Keratinocyte (primary cell): ENCODE measurements at regions not wholly inside any gene's neighbourhood (a gene's known extent, or its start where the extent isn't known, plus 50 kb on each side); places are given as distances from the start of the nearest gene placed in this dataset.

Experiments
- DNase-seq: peaks from one replicate; pipeline ENCODE4 v3.0.0-alpha.2; 2011; ENCODE audit warnings: low read depth, missing footprints, low spot score
- FAIRE-seq: peaks from 2 replicates; lab custom pipeline; 2011; peaks lifted over from hg19 to GRCh38; lab: Jason Lieb, UNC
- H2AFZ ChIP-seq: 2 replicates; pipeline ENCODE4 v1.6.0; 2012; ENCODE audit warnings: low read length, control low read depth, inconsistent platforms; ENCODE audit not compliant: control insufficient read depth
- H3K27ac ChIP-seq: 2 replicates; pipeline ENCODE4 v1.5.1; 2011; ENCODE audit warnings: low read length; ENCODE audit not compliant: control insufficient read depth, insufficient read depth
- H3K27me3 ChIP-seq: 3 replicates; pipeline ENCODE4 v1.6.0; 2011; ENCODE audit warnings: low read length; ENCODE audit not compliant: control insufficient read depth, insufficient read depth; ENCODE audit errors: extremely low read depth
- H3K36me3 ChIP-seq, 2 experiments: 2 replicates in 1 of 2; 3 replicates in 1 of 2; pipeline ENCODE4 v1.5.1; 2011; ENCODE audit warnings: low read length in 2 of 2, mild to moderate bottlenecking in 1 of 2; ENCODE audit not compliant: control insufficient read depth in 2 of 2, insufficient read depth in 2 of 2; ENCODE audit errors: extremely low read depth in 1 of 2
- H3K4me1 ChIP-seq: 3 replicates; pipeline ENCODE4 v1.5.1; 2011; ENCODE audit warnings: low read length; ENCODE audit not compliant: control insufficient read depth, insufficient read depth; ENCODE audit errors: extremely low read depth
- H3K4me2 ChIP-seq: 3 replicates; pipeline ENCODE4 v1.6.0; 2011; ENCODE audit warnings: low read depth, low read length; ENCODE audit not compliant: control insufficient read depth, insufficient read depth; ENCODE audit errors: extremely low read depth
- H3K4me3 ChIP-seq, 3 experiments: fragments of 200-600 bp in 1 of 3; sonication (generic) in 1 of 3; 2 replicates in 2 of 3; 3 replicates in 1 of 3; pipeline ENCODE4 v1.5.1; 2011 to 2016; ENCODE audit warnings: low read length in 3 of 3, mild to moderate bottlenecking in 3 of 3, control low read depth in 2 of 3, inconsistent platforms in 1 of 3, low read depth in 1 of 3, mixed read lengths in 1 of 3, mixed run types in 1 of 3, moderate library complexity in 1 of 3; ENCODE audit not compliant: control insufficient read depth in 2 of 3, insufficient read depth in 2 of 3; ENCODE audit errors: extremely low read depth in 1 of 3
- H3K79me2 ChIP-seq: 2 replicates; pipeline ENCODE4 v1.6.0; 2012; ENCODE audit warnings: low read length; ENCODE audit not compliant: control insufficient read depth, insufficient read depth
- H3K9ac ChIP-seq: 3 replicates; pipeline ENCODE4 v1.6.0; 2011; ENCODE audit warnings: low read length; ENCODE audit not compliant: control insufficient read depth, insufficient read depth; ENCODE audit errors: extremely low read depth
- H3K9me1 ChIP-seq: 3 replicates; pipeline ENCODE4 v1.6.0; 2011; ENCODE audit warnings: low read length; ENCODE audit not compliant: control insufficient read depth, insufficient read depth; ENCODE audit errors: extremely low read depth
- H3K9me3 ChIP-seq: 2 replicates; pipeline ENCODE4 v1.5.1; 2012; ENCODE audit warnings: low read depth, low read length; ENCODE audit not compliant: control insufficient read depth
- H4K20me1 ChIP-seq: 3 replicates; pipeline ENCODE4 v1.6.0; 2011; ENCODE audit warnings: low read length; ENCODE audit not compliant: control insufficient read depth, insufficient read depth; ENCODE audit errors: extremely low read depth
- EZH2 ChIP-seq: IDR thresholded peaks from one replicate; pipeline ENCODE4 v1.6.1; 2012; ENCODE audit warnings: inconsistent platforms, mild to moderate bottlenecking, low read length, moderate library complexity
- dilution Hi-C: fragments of 300-500 bp; cut with MboI; formaldehyde crosslinking; loops from one replicate; pipeline ENCODE4 v1.7.0; 2020; ENCODE audit warnings: low sequenced_read_pairs; ENCODE audit not compliant: extremely low pct_ligation_motif_present
- TF ChIP-seq, protein P1 (sequence below), 3 experiments: IDR thresholded peaks in 1 of 3; conservative IDR thresholded peaks in 1 of 3; optimal IDR thresholded peaks in 1 of 3; 2 replicates in 2 of 3; 3 replicates in 1 of 3; pipeline versions ENCODE3 to v1.5.1; 2011; ENCODE audit warnings: low read length in 3 of 3, mild to moderate bottlenecking in 3 of 3, moderate library complexity in 2 of 3, control low read depth in 1 of 3, inconsistent platforms in 1 of 3; ENCODE audit not compliant: insufficient read depth in 2 of 3; ENCODE audit errors: extremely low read depth in 1 of 3

DNA sequence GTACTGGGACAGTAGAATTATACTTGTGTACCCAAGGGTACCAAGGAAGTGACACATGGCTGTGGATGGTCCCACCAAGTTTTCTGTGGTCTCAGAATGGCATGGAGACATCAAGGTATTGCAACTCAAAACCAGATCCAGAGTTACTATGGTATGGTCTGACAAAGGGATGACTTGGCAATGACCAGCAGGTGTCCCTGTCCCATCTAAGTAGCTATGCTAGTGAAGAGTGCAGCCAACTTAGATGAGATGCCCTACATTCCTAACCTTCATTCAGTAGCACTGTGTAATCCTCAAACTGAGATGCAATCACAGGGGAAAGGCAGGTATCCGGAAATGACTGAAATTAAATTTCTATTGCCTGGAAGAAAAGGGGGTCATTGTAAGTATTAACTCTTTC lies 188.7 kb upstream of the TMEM260 start:
- dilution Hi-C loops: no loop called here
- DNase-seq: no peak
- Histone ChIP-seq H3K9me1 (no peaks in the 10 kb centered on the region), H3K9ac (no peak overlapping the region), H3K4me2 (no peak overlapping the region), H3K79me2 (no peaks in the 10 kb centered on the region), H3K4me1 (no peaks in the 10 kb centered on the region), H3K36me3 (no peaks in the 10 kb centered on the region), H4K20me1 (no peaks in the 10 kb centered on the region), H3K4me3 (no peak overlapping the region), H2AFZ (no peak overlapping the region), H3K27me3 (no peaks in the 10 kb centered on the region), H3K9me3 (no peaks in the 10 kb centered on the region), H3K27ac (no peak overlapping the region)
- TF ChIP-seq, protein P1, sequence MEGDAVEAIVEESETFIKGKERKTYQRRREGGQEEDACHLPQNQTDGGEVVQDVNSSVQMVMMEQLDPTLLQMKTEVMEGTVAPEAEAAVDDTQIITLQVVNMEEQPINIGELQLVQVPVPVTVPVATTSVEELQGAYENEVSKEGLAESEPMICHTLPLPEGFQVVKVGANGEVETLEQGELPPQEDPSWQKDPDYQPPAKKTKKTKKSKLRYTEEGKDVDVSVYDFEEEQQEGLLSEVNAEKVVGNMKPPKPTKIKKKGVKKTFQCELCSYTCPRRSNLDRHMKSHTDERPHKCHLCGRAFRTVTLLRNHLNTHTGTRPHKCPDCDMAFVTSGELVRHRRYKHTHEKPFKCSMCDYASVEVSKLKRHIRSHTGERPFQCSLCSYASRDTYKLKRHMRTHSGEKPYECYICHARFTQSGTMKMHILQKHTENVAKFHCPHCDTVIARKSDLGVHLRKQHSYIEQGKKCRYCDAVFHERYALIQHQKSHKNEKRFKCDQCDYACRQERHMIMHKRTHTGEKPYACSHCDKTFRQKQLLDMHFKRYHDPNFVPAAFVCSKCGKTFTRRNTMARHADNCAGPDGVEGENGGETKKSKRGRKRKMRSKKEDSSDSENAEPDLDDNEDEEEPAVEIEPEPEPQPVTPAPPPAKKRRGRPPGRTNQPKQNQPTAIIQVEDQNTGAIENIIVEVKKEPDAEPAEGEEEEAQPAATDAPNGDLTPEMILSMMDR (optimal IDR thresholded peaks at IDR 0.05 in 1 of 3, IDR thresholded peaks at IDR 0.05 in 1 of 3, conservative IDR thresholded peaks at IDR 0.05 in 1 of 3; ENCODE audit: extremely low read depth in 1 of 3, insufficient read depth in 2 of 3, low read length in 3 of 3): peak in 1 of 3 experiments; percentile 22
- no peak for TF ChIP-seq EZH2
- no peak for FAIRE-seq

DNA sequence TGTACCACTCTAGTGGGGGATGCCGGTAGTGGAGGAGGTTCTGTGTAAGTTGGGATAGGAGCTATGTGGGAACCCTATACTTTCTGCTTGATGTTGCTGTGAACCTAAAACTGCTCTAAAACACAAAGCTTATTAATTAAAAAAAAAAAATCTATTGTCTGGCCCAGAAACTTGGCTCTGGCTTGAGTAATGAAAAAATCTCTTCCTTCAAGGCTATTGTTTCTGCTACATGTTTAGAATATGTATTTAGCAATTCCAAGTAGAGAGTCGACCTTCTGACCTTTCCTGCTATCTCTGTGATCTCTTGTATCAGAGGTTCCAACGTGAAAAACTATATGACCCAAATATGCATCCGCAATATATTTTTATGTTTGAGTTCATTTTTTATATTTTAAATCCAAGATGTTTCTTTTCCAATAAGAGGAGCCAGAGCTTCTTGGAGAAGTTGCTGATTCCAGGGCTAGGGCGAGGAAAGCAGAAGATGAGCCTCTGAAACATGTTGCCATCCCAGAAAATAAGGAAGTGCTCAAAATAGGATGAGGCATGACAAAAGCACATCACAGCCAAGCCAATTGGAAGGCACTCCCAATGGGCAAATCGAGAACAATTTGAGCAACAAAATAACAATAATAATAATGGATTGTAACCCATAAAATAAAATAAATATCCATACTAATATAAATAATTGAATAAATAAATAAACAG lies 184.6 kb upstream of the TMEM260 start:
- Histone ChIP-seq H3K27me3 (no peaks in the 10 kb centered on the region), H3K4me3 (no peak overlapping the region), H3K27ac (no peak overlapping the region), H3K79me2 (no peaks in the 10 kb centered on the region), H3K4me2 (no peak overlapping the region), H2AFZ (no peak overlapping the region), H3K36me3 (no peaks in the 10 kb centered on the region), H3K9me1 (no peaks in the 10 kb centered on the region), H3K9ac (no peak overlapping the region), H4K20me1 (no peaks in the 10 kb centered on the region), H3K9me3 (no peaks in the 10 kb centered on the region), H3K4me1 (no peaks in the 10 kb centered on the region)
- FAIRE-seq (no peak), DNase-seq (no peak)
- dilution Hi-C loops: no loop called here
- no peak for TF ChIP-seq EZH2
- TF ChIP-seq, protein P1 (optimal IDR thresholded peaks at IDR 0.05 in 1 of 3, IDR thresholded peaks at IDR 0.05 in 1 of 3, conservative IDR thresholded peaks at IDR 0.05 in 1 of 3; ENCODE audit: extremely low read depth in 1 of 3, insufficient read depth in 2 of 3, low read length in 3 of 3): no peak
